GM23248 (cell line): ENCODE measurements at regions not wholly inside any gene's neighbourhood (a gene's known extent, or its start where the extent isn't known, plus 50 kb on each side); places are given as distances from the start of the nearest gene placed in this dataset.
"Not testable (repeated sequence)": the region's sequence is repeated elsewhere in the genome, so short reads cannot be mapped to it uniquely, and the experiment has no call there.

Source experiments
- EZH2 ChIP-seq: fragments of 200-600 bp; sonication (generic); IDR thresholded peaks from 2 replicates; pipeline ENCODE4 v1.6.1; 2018; ENCODE audit warnings: antibody characterized with exemption, mild to moderate bottlenecking; ENCODE audit not compliant: insufficient read depth, poor library complexity, severe bottlenecking
- EZH2phosphoT487 ChIP-seq: fragments of 200-600 bp; sonication (generic); IDR thresholded peaks from 2 replicates; pipeline ENCODE4 v1.6.1; 2018; ENCODE audit warnings: antibody characterized with exemption, moderate library complexity, mild to moderate bottlenecking, low read depth; ENCODE audit not compliant: insufficient read depth

DNA sequence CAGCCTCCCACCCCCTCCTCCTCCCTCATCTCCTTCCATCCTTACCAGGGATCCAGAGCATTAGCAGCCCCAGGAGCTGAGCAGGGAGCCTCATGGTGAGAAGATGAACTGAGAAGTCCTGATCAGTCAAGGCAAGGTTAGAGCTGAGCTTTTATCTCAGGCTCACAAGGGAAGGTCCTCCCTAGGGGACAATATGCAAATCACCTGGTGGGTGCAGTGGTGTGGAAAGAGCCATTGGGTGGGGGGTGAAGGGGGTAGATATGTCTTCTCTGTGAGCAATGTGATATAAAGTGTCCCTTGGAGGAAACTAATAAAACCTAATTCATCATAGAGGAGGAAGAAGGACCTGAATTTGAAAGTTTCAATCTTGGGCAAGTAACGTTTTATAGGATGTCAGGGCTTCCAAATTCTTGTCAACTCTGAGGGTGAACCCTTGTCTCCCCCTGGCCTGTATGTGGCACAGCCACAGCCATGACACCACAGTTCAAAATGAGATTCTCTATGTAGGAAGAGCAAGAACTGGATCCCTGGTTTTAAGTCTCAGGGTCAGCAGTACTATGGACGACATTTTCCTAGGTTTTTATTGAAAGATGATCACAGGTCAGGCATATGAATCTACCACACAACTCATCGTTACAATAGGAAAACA lies 543.5 kb downstream of the RPIA start:
- TF ChIP-seq EZH2phosphoT487, EZH2: not testable (repeated sequence)
